VCaP (cell line): ENCODE measurements at regions not wholly inside any gene's neighbourhood (a gene's known extent, or its start where the extent isn't known, plus 50 kb on each side); places are given as distances from the start of the nearest gene placed in this dataset.

Source experiments
- H3K27ac ChIP-seq: fragments of 450-650 bp; 2 replicates; pipeline ENCODE4 v1.5.1; 2017
- TF ChIP-seq, protein P1 (sequence below): fragments of 450-650 bp; conservative IDR thresholded peaks from 2 replicates; pipeline ENCODE4 v1.5.1; 2017; ENCODE audit warnings: mild to moderate bottlenecking, moderate library complexity

GRCh38 chr10:24008164-24009091 is 200.5 kb upstream of the KIAA1217 start:
- no peak overlapping the region for H3K27ac ChIP-seq
- TF ChIP-seq, protein P1, sequence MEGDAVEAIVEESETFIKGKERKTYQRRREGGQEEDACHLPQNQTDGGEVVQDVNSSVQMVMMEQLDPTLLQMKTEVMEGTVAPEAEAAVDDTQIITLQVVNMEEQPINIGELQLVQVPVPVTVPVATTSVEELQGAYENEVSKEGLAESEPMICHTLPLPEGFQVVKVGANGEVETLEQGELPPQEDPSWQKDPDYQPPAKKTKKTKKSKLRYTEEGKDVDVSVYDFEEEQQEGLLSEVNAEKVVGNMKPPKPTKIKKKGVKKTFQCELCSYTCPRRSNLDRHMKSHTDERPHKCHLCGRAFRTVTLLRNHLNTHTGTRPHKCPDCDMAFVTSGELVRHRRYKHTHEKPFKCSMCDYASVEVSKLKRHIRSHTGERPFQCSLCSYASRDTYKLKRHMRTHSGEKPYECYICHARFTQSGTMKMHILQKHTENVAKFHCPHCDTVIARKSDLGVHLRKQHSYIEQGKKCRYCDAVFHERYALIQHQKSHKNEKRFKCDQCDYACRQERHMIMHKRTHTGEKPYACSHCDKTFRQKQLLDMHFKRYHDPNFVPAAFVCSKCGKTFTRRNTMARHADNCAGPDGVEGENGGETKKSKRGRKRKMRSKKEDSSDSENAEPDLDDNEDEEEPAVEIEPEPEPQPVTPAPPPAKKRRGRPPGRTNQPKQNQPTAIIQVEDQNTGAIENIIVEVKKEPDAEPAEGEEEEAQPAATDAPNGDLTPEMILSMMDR = no peak

DNA sequence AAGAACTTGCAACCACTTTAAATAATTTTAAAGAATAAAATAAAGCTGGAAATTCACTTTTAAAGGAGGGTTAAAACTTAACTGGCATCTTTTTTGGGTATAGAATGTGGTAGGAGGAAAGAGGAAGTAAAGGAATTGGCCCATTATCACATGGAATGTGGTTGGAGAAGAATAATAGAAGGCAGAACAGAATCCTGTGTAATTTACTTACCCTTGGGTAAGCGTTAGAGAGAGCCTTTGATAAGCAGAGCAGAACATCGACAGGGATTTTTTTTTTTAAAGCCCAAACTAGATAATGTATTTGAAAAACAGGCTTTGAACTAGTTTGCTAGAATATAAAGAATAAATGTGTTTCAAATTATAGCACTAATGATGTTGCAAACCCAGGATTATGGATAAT is 199.8 kb upstream of the KIAA1217 start:
- H3K27ac ChIP-seq = no peak overlapping the region
- TF ChIP-seq, protein P1 = no peak

DNA sequence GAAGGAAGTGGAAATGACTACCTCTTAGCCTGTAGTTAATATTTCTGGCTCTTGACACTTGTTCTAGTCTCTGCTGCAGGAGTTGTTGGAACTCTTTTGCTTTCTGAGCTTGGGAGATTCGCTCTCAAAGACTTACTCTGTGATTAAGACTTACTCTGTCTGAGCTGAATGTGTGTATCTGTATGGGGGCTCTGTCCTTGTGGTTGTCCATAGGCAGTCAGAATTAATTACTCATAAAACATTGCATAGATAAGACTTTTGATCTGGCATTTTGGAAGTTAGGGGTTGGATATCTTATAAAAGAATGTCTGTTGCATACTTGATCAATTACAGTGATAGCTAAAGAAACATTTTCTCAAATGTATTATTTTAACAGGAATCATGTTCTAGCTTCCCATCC is 199.2 kb upstream of the KIAA1217 start:
- TF ChIP-seq, protein P1 = no peak
- no peak overlapping the region for H3K27ac ChIP-seq

DNA sequence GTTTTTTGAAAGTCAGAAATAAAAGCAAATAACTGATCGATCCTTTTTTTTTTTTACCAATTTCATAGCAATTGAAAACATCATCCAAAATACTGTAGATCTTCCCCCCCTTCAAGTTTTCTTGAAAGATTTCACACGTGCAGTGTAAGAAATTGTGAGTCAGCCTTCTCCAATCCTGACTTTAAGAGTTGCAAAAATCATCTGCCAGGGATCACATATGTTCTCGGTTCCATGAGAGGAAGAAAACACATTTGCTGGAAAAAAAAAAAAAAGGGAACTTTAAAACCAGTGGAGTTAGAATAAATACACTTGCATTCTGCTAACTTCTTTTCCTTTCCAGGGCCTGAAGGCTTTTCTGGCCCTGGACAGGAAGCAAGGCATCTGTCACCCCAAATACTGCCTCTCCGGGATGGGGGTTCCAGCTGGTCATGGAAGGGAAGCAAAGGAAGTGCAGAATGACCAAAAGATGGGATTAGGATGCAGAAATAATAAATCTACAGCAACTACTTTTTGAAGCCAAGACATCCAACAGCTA is 198.4 kb upstream of the KIAA1217 start:
- TF ChIP-seq, protein P1 = no peak
- no peak overlapping the region for H3K27ac ChIP-seq

- H3K27ac ChIP-seq = no peak overlapping the region
- TF ChIP-seq, protein P1 = no peak
Observed at GRCh38 chr10:24012249-24012803, 196.6 kb upstream of the KIAA1217 start.

GRCh38 chr10:24027107-24027506 is 181.8 kb upstream of the KIAA1217 start:
- no peak overlapping the region for H3K27ac ChIP-seq
- TF ChIP-seq, protein P1 = no peak

- TF ChIP-seq, protein P1 = no peak
- H3K27ac ChIP-seq = peak overlapping the region; percentile 25; the same call in 1 of the 2 replicates
Observed at GRCh38 chr10:24034571-24034970, 174.4 kb upstream of the KIAA1217 start.
